CD14-positive monocyte (primary cell): ENCODE measurements at regions not wholly inside any gene's neighbourhood (a gene's known extent, or its start where the extent isn't known, plus 50 kb on each side); places are given as distances from the start of the nearest gene placed in this dataset.

Experiments
- DNase-seq, 3 donors: peaks; one replicate each; pipeline ENCODE4 v3.0.0-alpha.2; 2011 to 2022
- H2AFZ ChIP-seq: 2 replicates; pipeline ENCODE4 v1.6.0; 2012; ENCODE audit warnings: mild to moderate bottlenecking, low read depth, low read length, inconsistent platforms; ENCODE audit not compliant: insufficient read depth, poor library complexity, severe bottlenecking
- H3K27ac ChIP-seq, 2 donors: 1 replicate in 1 of 2; 2 replicates in 1 of 2; pipeline ENCODE4 v1.5.1; 2012 to 2013; ENCODE audit warnings: low read length in 2 of 2, control low read depth in 1 of 2, inconsistent platforms in 1 of 2, low read depth in 1 of 2, mild to moderate bottlenecking in 1 of 2
- H3K27me3 ChIP-seq, 2 donors: one replicate each; pipeline versions ENCODE4 v1.6.0 to v1.6.1; 2011 to 2013; ENCODE audit warnings: low read length in 2 of 2; ENCODE audit not compliant: control insufficient read depth in 2 of 2, insufficient read depth in 2 of 2
- H3K36me3 ChIP-seq, 2 donors: replicated peaks in 1 of 2; 1 replicate in 1 of 2; 2 replicates in 1 of 2; pipeline versions ENCODE4 v1.5.1 to v1.6.1; 2012 to 2013; ENCODE audit warnings: low read length in 2 of 2, control low read depth in 1 of 2, inconsistent platforms in 1 of 2, mild to moderate bottlenecking in 1 of 2; ENCODE audit not compliant: insufficient read depth in 2 of 2, control insufficient read depth in 1 of 2
- H3K4me1 ChIP-seq, 2 donors: 1 replicate in 1 of 2; 2 replicates in 1 of 2; pipeline versions ENCODE4 v1.5.1 to v1.6.1; 2012 to 2013; ENCODE audit warnings: low read length in 2 of 2, control low read depth in 1 of 2, inconsistent platforms in 1 of 2, mild to moderate bottlenecking in 1 of 2, moderate library complexity in 1 of 2; ENCODE audit not compliant: insufficient read depth in 2 of 2, control insufficient read depth in 1 of 2
- H3K4me2 ChIP-seq: replicated peaks from 2 replicates; pipeline ENCODE3; 2012; ENCODE audit warnings: low read length, moderate library complexity, mild to moderate bottlenecking; ENCODE audit not compliant: poor library complexity, severe bottlenecking; ENCODE audit errors: extremely low read depth
- H3K4me3 ChIP-seq, 3 experiments: fragments of 200-600 bp in 1 of 3; sonication (generic) in 1 of 3; replicated peaks in 1 of 3; 1 replicate in 2 of 3; 2 replicates in 1 of 3; pipeline ENCODE4 v1.5.1; 2011 to 2013; ENCODE audit warnings: low read length in 3 of 3, mild to moderate bottlenecking in 3 of 3, control low read depth in 2 of 3, low read depth in 2 of 3, inconsistent platforms in 1 of 3, moderate library complexity in 1 of 3
- H3K79me2 ChIP-seq: 2 replicates; pipeline ENCODE4 v1.6.0; 2012; ENCODE audit warnings: mild to moderate bottlenecking, control low read depth, inconsistent platforms, low read length, moderate library complexity; ENCODE audit not compliant: insufficient read depth
- H3K9ac ChIP-seq: 2 replicates; pipeline ENCODE4 v1.6.0; 2017; ENCODE audit warnings: low read length, mild to moderate bottlenecking; ENCODE audit not compliant: insufficient read depth, poor library complexity, severe bottlenecking
- H3K9me3 ChIP-seq, 2 donors: replicated peaks in 1 of 2; 1 replicate in 1 of 2; 2 replicates in 1 of 2; pipeline versions ENCODE4 v1.5.1 to v1.6.1; 2012 to 2013; ENCODE audit warnings: low read length in 2 of 2, control low read depth in 1 of 2; ENCODE audit not compliant: control insufficient read depth in 1 of 2, insufficient read depth in 1 of 2
- H4K20me1 ChIP-seq: 2 replicates; pipeline ENCODE4 v1.6.0; 2012; ENCODE audit warnings: mild to moderate bottlenecking, low read length, control low read depth, moderate library complexity; ENCODE audit not compliant: insufficient read depth
- H3K27ac Mint-ChIP-seq, 7 donors: one replicate each; pipeline ENCODE4 v1.8.0; 2020; ENCODE audit warnings: mild to moderate bottlenecking in 7 of 7, mixed read lengths in 7 of 7, moderate library complexity in 6 of 7, inconsistent platforms in 2 of 7
- H3K27me3 Mint-ChIP-seq, 3 donors: one replicate each; pipeline ENCODE4 v1.8.0; 2021 to 2022; ENCODE audit warnings: low read depth in 3 of 3, mild to moderate bottlenecking in 3 of 3, mixed read lengths in 3 of 3, moderate library complexity in 3 of 3, inconsistent platforms in 1 of 3
- H3K36me3 Mint-ChIP-seq, 2 donors: one replicate each; pipeline ENCODE4 v1.8.0; 2020; ENCODE audit warnings: mixed read lengths in 2 of 2, inconsistent platforms in 1 of 2, mild to moderate bottlenecking in 1 of 2
- H3K4me1 Mint-ChIP-seq: one replicate; pipeline ENCODE4 v1.8.0; 2020; ENCODE audit warnings: mild to moderate bottlenecking, mixed read lengths
- H3K4me3 Mint-ChIP-seq, 2 donors: one replicate each; pipeline ENCODE4 v1.8.0; 2020; ENCODE audit warnings: mild to moderate bottlenecking in 2 of 2, mixed read lengths in 2 of 2, moderate library complexity in 1 of 2
- H3K9me3 Mint-ChIP-seq, 7 donors: one replicate each; pipeline ENCODE4 v1.8.0; 2020 to 2022; ENCODE audit warnings: mixed read lengths in 7 of 7, mild to moderate bottlenecking in 6 of 7, moderate library complexity in 6 of 7, inconsistent platforms in 2 of 7
- CTCF ChIP-seq: fragments of 200-600 bp; IDR thresholded peaks from one replicate; pipeline ENCODE4 v1.8.0; 2022; ENCODE audit warnings: antibody characterized with exemption, mild to moderate bottlenecking
- WGBS: methylation state at CpG from one replicate; pipeline ENCODE4 v1.1.5; 2013; ENCODE audit warnings: missing lambda C conversion rate; ENCODE audit not compliant: insufficient coverage; 5-methylcytosine and 5-hydroxymethylcytosine counted together
- intact Hi-C, 2 donors: fragments of 100-400 bp; cut with micrococcal nuclease; formaldehyde crosslinking; loops; one replicate each; pipeline versions ENCODE4 v1.15.0 to v1.15.1; 2023

- TF ChIP-seq CTCF = no peak
- Mint-ChIP-seq H3K36me3 (no peaks in the 10 kb centered on the region), H3K4me3 (no peak overlapping the region), H3K4me1 (no peaks in the 10 kb centered on the region), H3K9me3 (peaks cover 0 to 4% (median 2%) of the 10 kb centered on the region in 7 donors), H3K27me3 (no peaks in the 10 kb centered on the region), H3K27ac (no peak overlapping the region)
- Histone ChIP-seq H3K27ac (no peak overlapping the region), H3K36me3 (no peaks in the 10 kb centered on the region), H3K79me2 (no peaks in the 10 kb centered on the region), H3K4me1 (no peaks in the 10 kb centered on the region), H3K27me3 (no peaks in the 10 kb centered on the region), H4K20me1 (no peaks in the 10 kb centered on the region), H3K4me3 (no peak overlapping the region), H3K4me2 (no peak overlapping the region), H2AFZ (no peak overlapping the region), H3K9ac (no peak overlapping the region), H3K9me3 (peaks cover 0 to 3% of the 10 kb centered on the region in 2 donors)
- DNase-seq = no peak
- no CpG with 5 or more reads among the region's 2 CpGs for WGBS
- intact Hi-C loops = no loop called here
These were observed 490.7 kb upstream of the B3GALT2 start for GRCh38 chr1:193676996-193677549.

DNA sequence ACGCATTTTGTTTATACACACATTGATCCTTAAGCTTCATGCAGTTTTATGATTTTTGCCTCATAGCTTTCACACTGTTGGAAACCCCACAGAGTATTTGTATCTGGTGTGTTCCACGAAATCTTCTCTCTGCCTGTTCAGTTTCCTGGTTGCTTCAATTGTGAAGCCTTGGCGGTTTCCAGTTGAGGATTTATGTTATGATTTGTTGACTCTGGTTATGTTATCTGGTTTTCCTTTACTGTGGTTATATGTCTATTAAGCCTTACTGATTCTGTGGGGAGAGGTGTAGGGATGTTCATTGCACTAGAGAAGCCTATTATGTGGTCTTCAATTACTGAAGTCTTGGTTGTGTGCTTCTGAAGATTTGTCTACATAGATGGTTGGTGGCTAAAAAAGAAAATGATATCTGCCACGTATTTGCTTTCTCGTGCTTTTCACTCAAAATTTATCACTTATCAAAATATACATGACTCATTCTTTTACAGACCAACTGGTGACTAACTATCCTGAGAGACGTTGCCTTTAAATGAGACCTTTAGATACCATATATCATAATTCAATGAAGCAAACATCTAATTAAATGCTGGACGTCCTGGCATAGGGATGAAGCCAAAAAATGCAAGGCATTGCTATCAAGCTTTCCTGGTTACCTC, 488.0 kb upstream of the B3GALT2 start:
- no peaks in the 10 kb centered on the region for H3K4me1 ChIP-seq
- H3K79me2 ChIP-seq = no peaks in the 10 kb centered on the region
- WGBS = 63% methylated on average over 2 of the region's 7 CpGs
- no peaks in the 10 kb centered on the region for H3K36me3 Mint-ChIP-seq
- H3K4me3 Mint-ChIP-seq = no peak overlapping the region
- no peaks in the 10 kb centered on the region for H4K20me1 ChIP-seq
- no peaks in the 10 kb centered on the region for H3K4me1 Mint-ChIP-seq
- no peaks in the 10 kb centered on the region for H3K27me3 Mint-ChIP-seq
- TF ChIP-seq CTCF = no peak
- H3K4me2 ChIP-seq = no peak overlapping the region
- H2AFZ ChIP-seq = no peak overlapping the region
- no peak overlapping the region for H3K27ac Mint-ChIP-seq
- intact Hi-C loops = no loop called here
- no peaks in the 10 kb centered on the region for H3K36me3 ChIP-seq
- H3K27ac ChIP-seq = no peak overlapping the region
- no peak for DNase-seq
- no peak overlapping the region for H3K9ac ChIP-seq
- H3K27me3 ChIP-seq = no peaks in the 10 kb centered on the region
- peaks cover 0 to 3% of the 10 kb centered on the region in 2 donors for H3K9me3 ChIP-seq
- peaks cover 0 to 6% (median 2%) of the 10 kb centered on the region in 7 donors for H3K9me3 Mint-ChIP-seq
- H3K4me3 ChIP-seq = no peak overlapping the region
